ENCODE measurements at regions not wholly inside any gene's neighbourhood (a gene's known extent, or its start where the extent isn't known, plus 50 kb on each side); places are given as distances from the start of the nearest gene placed in this dataset.
"Not testable (repeated sequence)": the region's sequence is repeated elsewhere in the genome, so short reads cannot be mapped to it uniquely, and the experiment has no call there.

- DNase-seq (ENCODE audit: low read depth in 4 of 4, low spot score in 3 of 4) = no peak
Measured at GRCh38 chr4:153098427-153098826, 105.8 kb upstream of the TRIM2 start.

GRCh38 chr4:153099391-153100140 is 104.7 kb upstream of the TRIM2 start:
- DNase-seq (ENCODE audit: low read depth in 4 of 4, low spot score in 3 of 4) = no peak

GRCh38 chr4:153106736-153107135 is 97.5 kb upstream of the TRIM2 start:
- DNase-seq (ENCODE audit: low read depth in 4 of 4, low spot score in 3 of 4) = not testable (repeated sequence)

GRCh38 chr4:153107246-153107645 is 97.0 kb upstream of the TRIM2 start:
- DNase-seq (ENCODE audit: low read depth in 4 of 4, low spot score in 3 of 4) = no peak

GRCh38 chr4:153109296-153109849 is 94.9 kb upstream of the TRIM2 start:
- no peak for DNase-seq (ENCODE audit: low read depth in 4 of 4, low spot score in 3 of 4)

- no peak for DNase-seq (ENCODE audit: low read depth in 4 of 4, low spot score in 3 of 4)
Measured at GRCh38 chr4:153110739-153111138, 93.5 kb upstream of the TRIM2 start.

GRCh38 chr4:153111426-153112040 is 92.7 kb upstream of the TRIM2 start:
- no peak for DNase-seq (ENCODE audit: low read depth in 4 of 4, low spot score in 3 of 4)

GRCh38 chr4:153112041-153112441 is 92.2 kb upstream of the TRIM2 start:
- no peak for DNase-seq (ENCODE audit: low read depth in 4 of 4, low spot score in 3 of 4)

GRCh38 chr4:153113061-153113837 is 91.0 kb upstream of the TRIM2 start:
- no peak for DNase-seq (ENCODE audit: low read depth in 4 of 4, low spot score in 3 of 4)

GRCh38 chr4:153113838-153114105 is 90.5 kb upstream of the TRIM2 start:
- DNase-seq (ENCODE audit: low read depth in 4 of 4, low spot score in 3 of 4) = no peak

- no peak for DNase-seq (ENCODE audit: low read depth in 4 of 4, low spot score in 3 of 4)
Measured at GRCh38 chr4:153114771-153115321, 89.4 kb upstream of the TRIM2 start.

GRCh38 chr4:153115322-153116290 is 88.6 kb upstream of the TRIM2 start:
- DNase-seq (ENCODE audit: low read depth in 4 of 4, low spot score in 3 of 4) = no peak

GRCh38 chr4:153116291-153116680 is 88.0 kb upstream of the TRIM2 start:
- DNase-seq (ENCODE audit: low read depth in 4 of 4, low spot score in 3 of 4) = no peak

GRCh38 chr4:153116801-153117200 is 87.4 kb upstream of the TRIM2 start:
- DNase-seq (ENCODE audit: low read depth in 4 of 4, low spot score in 3 of 4) = no peak

- DNase-seq (ENCODE audit: low read depth in 4 of 4, low spot score in 3 of 4) = no peak
Measured at GRCh38 chr4:153117554-153117953, 86.7 kb upstream of the TRIM2 start.

- DNase-seq (ENCODE audit: low read depth in 4 of 4, low spot score in 3 of 4) = no peak
Measured at GRCh38 chr4:153119626-153120025, 84.6 kb upstream of the TRIM2 start.

GRCh38 chr4:153120235-153120634 is 84.0 kb upstream of the TRIM2 start:
- no peak for DNase-seq (ENCODE audit: low read depth in 4 of 4, low spot score in 3 of 4)

GRCh38 chr4:153122855-153123254 is 81.4 kb upstream of the TRIM2 start:
- DNase-seq (ENCODE audit: low read depth in 4 of 4, low spot score in 3 of 4) = no peak

- DNase-seq (ENCODE audit: low read depth in 4 of 4, low spot score in 3 of 4) = no peak
Measured at GRCh38 chr4:153126137-153126536, 78.1 kb upstream of the TRIM2 start.
